DMS53 (cell line): ENCODE measurements at regions not wholly inside any gene's neighbourhood (a gene's known extent, or its start where the extent isn't known, plus 50 kb on each side); places are given as distances from the start of the nearest gene placed in this dataset.
"Not testable (repeated sequence)": the region's sequence is repeated elsewhere in the genome, so short reads cannot be mapped to it uniquely, and the experiment has no call there.

ENCODE experiments used
- DNase-seq: peaks from one replicate; lab custom pipeline; 2025; lab: John Stamatoyannopoulos, UW

GRCh38 chr13:111501596-111502535 is 181.4 kb downstream of the TEX29 start:
- not testable (repeated sequence) for DNase-seq

DNA sequence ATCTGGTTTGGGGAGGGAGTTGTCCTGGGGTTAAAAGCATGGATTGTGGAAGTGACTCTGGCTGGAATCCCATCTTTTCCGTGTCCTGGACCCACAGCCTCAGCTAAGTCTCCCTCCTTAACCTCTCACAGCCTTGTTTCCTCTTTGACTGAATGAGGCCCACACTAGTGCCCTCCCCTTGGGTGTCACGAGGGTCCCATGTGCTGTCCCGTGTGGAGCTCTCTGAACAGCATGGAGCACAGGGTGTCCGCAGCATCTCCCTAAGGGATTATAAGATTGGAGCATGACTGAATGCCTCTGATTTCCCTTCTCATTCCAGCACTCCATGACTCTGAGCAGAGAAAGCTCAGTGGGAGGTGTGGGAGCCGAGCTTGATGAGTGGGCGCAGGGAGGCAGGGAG is 182.5 kb downstream of the TEX29 start:
- DNase-seq = no peak

DNA sequence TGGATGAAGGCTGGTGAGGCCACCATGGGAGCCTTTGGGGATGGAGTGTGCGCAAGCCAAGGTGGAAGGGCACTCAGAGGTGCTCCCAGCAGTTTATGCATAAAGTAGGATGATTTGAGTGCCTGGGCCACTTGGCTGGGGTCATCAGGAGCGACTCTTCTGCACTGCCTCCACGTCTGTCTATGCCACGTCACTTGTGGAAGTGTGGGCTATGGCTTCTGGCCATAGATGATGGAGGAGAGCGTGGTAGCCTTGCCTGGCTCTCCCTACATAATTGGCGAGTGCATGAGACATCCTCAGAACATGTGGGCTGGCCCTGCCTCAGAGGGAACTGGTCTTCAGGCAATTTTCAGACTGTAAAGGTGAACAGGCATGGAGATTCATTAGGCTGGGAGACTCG is 182.9 kb downstream of the TEX29 start:
- no peak for DNase-seq

DNA sequence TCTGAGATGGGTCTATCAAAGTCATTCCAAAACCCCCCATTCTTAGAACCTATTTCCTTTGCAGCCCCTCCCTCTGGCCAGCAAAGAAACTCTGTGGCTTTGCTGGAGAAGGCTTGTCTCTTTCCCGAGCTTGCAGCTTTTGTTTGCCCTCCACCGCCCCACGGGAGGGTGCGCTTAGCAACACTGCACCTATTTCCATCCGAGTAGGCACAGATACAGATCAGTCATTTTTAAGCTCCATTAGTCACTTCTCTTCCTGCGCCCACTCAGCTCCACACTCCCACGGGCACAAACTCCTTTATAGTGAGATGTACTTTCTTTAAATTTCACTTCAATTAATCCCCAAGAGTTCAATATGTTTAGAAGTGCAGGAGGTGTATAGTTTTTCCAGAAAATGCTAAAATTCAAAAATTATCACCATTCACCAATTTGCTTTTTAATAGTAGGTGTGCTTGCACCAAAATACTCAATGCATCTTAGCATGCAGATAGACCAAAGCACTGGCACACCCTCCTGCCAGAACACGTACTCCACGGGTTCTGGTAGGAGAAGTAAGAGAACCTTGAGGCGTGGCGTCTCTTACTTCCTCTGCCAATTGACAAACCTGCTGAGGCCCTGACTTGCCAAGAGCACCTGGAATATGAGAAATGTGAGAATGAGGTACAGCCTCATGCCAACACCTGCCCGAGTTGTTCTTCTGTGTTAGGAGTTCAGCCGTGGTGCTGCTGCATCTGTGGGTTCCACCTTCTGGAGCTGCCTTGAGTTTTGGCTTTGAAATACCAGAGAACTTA is 183.7 kb downstream of the TEX29 start:
- no peak for DNase-seq

- no peak for DNase-seq
These were observed 184.8 kb downstream of the TEX29 start for GRCh38 chr13:111505175-111505777.

DNA sequence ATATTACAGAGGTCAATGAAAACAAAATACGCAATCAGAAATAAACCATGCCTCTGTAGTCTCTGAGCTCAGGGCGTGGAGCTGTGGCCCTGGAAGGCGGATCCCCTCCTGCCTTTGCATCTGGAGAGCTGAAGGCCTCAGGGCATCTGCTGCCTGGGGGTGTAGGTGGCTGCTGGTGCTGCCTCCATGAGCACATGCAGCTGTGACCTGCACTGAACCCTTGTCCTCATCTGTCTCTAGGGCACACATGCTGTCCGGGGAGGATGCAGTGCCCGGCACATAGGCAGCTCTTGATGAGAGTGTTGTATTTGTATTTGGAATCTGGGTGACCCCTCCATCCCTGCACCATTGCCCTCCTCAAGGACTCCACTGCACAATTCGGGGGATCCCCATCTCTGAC is 185.7 kb downstream of the TEX29 start:
- DNase-seq = no peak

DNA sequence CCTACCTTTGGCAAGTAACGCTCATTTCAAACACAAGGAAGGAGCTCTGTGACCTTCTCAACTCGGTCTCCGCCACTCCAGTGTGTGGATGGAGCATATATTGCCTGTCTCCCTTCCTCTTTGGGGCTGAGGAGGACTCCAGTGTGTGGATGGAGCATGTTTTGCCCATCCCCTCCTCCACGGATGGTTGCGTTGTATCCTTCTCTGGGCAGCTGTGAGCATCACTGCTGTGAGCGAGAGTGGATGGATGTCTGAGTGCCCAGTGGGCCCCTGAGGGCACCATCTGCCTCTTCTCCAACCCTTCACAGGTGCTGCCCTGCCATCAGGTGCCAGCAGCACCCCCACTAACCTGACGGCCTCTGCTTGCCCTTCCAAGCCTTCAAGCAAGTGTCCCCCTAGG is 186.2 kb downstream of the TEX29 start:
- DNase-seq = no peak

- no peak for DNase-seq
These were observed 187.9 kb downstream of the TEX29 start for GRCh38 chr13:111508164-111508870.

- DNase-seq = no peak
These were observed 188.6 kb downstream of the TEX29 start for GRCh38 chr13:111508902-111509509.

DNA sequence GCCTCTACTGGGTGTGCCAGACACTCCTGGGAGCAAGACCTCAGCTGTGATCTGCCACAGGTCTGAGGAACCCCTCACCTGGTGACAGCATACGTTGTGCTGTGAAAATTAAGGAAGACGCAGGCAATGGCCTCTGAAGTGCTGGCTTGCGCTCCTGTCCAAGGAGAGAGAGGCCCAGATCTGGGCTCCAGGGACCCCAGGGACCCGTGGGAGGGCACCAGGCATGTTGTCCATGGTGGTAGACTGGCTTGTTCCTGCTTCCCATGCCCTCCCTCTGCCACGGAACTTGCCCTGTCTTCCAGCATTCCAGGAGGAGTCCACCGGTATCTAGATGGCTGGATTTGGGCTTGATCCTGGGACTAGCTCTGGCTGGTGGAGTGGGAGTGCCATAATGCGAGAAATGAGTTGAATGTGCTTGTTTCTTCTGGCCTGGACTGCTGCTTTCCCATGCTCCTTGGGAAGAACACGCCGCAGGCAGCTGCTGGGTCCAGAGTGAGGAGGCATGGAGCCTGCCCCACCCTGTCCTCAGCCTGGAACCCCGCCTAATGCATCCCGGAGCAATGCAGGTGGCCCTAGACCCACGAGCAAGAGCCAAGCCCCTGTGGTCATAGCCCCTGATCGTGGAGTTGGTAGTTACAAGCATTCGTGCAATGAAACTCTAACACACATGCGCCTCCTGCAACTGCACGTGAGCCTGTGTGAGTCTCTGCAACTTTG is 190.2 kb downstream of the TEX29 start:
- DNase-seq = no peak

DNA sequence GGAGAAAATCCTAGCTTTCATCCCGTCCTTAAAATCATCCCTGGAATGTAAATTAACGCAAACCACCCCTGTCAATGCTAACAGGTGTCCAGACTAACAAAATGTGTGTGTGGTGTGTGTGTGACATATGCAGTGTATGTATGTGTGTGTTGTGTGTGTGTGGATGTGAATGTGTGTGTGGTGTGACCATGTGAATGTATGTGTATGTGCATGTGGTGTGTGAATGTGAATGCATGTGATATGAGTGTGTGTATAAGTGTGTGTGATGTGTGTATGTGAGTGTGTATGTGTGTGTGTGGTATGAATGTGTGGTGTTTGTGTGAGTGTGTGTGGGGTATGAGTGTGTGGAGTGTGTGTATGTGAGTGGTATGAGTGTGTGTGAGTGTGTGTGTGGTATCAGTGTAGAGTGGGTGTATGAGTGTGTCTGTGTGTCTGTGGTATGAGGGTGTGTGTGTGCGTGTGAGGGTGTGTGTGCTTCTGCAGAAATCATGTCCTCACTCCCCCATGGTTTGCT is 190.8 kb downstream of the TEX29 start:
- DNase-seq = no peak

DNA sequence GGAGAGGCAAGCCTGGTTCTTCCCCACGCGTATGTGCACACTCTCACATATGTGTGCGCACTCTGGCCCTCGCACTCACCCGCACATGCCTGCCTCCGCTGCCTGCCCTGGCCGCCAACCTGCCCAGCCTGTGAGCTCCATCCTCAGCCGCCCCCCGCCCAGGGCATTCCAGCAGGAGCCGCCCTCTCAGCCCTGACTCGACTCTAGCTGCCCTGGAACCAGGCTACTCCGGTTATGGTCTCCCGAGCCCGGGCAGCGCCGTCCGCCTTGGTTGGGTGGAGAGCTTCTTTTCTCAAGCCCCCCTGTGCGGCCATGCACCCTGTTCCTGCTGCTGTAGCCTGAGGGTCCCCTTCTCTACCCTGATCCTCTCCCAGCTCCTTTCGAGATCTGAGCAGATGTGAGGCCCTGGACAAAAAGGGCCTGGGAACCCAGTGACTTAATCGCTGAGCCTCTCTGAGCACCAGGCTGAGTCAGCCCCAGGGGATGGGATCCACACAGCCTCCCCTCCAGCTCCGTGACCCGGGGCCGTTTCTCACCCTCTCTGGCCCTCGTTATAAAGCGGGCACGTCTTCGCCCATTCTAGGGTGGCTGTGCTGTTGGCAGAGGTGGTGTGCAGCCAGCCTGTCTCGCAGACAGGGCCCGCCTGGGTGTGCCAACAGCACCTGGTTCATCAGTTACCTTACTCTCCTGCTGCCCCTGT is 191.5 kb downstream of the TEX29 start:
- DNase-seq = no peak

DNA sequence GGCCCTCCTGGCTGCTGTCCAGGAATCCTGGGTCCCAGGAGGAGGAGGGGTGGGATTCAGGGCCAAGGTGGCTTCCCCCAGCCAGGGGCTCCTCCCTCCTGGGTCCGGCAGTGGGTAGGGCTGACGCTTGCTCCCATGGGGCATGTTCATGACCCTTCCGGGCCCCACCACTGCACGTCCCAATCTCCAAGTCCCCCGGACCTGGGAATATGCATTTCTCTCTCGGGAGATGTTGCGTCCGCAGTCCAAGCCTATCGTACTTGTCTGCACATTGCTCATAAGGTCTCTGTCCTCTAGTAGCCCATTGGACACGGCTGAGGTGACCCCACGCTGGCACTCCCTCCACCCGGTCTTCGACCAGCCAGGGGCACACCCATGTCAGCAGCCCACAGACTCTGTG is 192.3 kb downstream of the TEX29 start:
- no peak for DNase-seq

DNA sequence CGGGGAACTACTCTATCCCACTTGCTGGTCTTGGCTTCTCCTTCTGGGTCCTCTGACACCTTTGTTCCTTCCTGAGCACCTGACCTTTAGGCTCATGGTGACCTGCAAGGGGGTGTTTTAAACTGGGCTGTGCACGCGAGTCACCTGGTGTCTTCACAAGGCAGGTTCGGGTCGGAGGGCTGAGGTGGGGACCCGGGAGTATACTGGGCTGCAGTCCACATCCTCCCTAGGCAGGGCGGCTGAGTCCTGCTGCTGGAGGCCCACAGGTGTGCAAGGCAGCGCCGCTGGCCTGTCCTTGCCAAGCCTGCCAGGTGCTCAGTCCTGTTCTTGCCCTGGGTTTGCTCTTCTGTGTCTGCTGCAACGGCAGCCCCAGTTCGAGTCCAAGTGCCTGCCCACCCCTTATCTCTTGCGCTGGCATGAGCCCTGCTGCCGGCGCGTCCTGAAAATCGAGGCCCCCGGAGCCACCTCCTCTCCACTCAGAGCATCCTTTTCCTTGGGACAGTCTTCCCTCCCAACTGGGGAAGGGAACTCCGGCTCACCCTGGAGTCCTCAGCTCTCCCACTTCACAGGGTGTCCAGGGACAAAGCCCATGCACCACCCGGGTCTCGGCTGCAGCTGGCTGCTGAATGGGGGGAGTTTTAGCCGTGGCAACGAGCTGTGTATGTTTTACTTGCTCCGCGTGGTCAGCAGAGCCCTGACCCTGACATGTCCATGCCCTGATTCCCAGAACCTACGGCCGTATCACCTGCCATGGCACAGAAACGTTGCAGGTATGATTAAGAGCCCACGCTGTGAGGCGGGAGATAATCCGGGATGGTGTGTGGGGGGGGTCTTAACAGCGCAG is 193.5 kb downstream of the TEX29 start:
- DNase-seq = no peak

GRCh38 chr13:111514610-111515306 is 194.3 kb downstream of the TEX29 start:
- DNase-seq = no peak

GRCh38 chr13:111515307-111515617 is 194.8 kb downstream of the TEX29 start:
- no peak for DNase-seq

DNA sequence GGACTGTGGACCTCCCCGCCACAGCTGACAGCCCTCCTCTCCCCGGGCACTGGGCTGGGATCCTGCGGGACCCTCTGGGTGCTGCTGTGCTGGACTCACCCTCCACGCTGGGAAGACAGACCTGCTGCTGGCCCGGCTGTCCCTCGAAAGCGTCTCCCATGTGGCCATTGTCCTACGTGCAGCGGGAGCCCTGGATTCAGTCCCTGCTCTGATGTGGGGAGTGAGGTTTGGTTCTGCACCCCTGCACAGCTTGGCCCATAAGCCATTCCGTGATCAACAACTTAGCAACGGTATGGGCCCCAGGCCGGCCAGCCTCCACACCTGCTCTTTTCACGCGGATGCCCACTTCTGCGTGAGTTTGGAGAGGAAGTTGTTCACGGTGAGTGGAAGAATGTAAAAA is 195.2 kb downstream of the TEX29 start:
- no peak for DNase-seq

- DNase-seq = no peak
These were observed 196.5 kb downstream of the TEX29 start for GRCh38 chr13:111516712-111517640.
